HG03095 (cell line): ENCODE measurements at regions not wholly inside any gene's neighbourhood (a gene's known extent, or its start where the extent isn't known, plus 50 kb on each side); places are given as distances from the start of the nearest gene placed in this dataset.
"Not testable (repeated sequence)": the region's sequence is repeated elsewhere in the genome, so short reads cannot be mapped to it uniquely, and the experiment has no call there.

ENCODE experiments used
- ATAC-seq: cut with Tn5 transposase; IDR thresholded peaks from one replicate; pipeline ENCODE4 v1.9.1; 2021; ENCODE audit warnings: moderate library complexity; ENCODE audit not compliant: unreplicated experiment

GRCh38 chr6:170087421-170087780, 203.5 kb downstream of the DLL1 start:
- ATAC-seq: not testable (repeated sequence)

DNA sequence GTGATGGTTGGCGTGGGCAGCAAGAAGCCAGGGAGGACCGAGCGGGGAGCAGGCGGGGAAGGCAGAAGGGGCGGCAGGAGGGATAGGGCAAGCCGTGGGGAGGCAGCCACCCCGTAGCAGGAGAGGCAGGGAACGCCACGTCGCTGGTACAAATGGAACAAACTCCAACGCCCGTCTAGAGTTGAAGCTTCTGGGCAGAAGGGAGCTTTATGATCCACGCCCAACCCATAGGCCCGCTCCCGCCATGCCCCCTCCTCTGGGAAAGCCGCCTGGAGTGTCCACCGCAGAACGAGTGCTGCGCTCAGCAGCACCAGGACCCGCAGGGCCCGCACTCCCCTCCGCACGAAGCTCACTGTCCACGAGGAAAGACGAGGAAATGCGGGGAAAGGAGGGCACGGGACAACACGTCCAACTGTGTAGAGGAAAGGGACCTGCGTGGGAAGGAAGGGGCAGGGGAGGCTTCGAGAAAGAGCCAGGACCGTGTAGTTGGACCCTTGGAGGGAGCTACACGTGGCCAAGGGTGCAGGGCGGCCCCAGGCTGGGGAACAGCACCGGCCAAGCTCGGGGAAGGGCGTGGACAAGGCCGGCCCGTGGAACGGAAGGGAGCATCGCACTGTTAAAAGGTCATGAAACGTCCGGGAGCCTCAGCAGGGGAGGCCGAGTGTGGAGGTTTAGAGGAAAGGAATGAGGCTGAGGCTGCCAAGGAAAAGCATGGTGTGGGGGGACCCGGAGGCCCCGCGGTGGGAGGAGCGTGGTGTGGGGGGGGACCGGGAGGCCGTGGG, 204.0 kb downstream of the DLL1 start:
- no peak for ATAC-seq

- ATAC-seq: no peak
These were observed 205.1 kb downstream of the DLL1 start for GRCh38 chr6:170085475-170086401.

GRCh38 chr6:170084166-170084730, 206.6 kb downstream of the DLL1 start:
- no peak for ATAC-seq

DNA sequence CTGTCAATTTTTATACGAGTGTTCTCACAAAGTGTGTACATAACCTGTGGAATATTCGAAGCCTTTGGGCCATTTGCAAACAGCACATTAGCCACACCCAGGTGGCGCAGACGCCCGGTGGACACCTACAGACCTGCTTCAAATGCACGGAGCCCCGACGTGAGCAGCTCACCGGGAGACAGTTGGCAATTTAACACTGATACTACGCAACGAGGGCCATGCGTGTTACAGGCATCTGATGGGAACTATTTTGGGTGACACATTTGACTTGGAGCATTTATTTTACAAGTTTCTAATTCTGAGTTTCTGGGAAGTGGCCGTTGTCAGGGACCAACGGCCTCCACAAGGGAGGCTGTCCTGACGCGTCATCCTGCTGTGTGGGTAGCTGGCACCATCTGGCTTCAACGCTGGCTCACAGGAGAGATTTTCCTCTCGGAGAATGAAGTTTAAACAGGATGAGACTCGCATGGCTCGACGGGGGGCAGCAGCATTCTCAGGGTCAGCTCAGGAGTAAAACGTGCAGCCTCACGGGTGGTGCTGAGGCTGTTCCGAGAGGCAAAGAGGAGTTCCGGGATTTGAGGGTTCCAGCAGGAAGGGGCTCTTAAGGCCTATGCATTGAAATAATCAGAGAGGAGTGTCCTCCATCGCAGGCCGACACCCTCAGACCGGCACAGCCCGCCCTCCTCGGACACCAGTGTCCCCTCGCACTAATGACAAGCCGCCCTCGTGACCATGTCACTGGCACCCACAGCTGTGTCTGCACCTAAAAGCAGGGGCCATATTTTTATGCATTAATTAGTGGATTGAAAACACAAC, 207.4 kb downstream of the DLL1 start:
- no peak for ATAC-seq

GRCh38 chr6:170082531-170083187, 208.2 kb downstream of the DLL1 start:
- ATAC-seq: no peak

DNA sequence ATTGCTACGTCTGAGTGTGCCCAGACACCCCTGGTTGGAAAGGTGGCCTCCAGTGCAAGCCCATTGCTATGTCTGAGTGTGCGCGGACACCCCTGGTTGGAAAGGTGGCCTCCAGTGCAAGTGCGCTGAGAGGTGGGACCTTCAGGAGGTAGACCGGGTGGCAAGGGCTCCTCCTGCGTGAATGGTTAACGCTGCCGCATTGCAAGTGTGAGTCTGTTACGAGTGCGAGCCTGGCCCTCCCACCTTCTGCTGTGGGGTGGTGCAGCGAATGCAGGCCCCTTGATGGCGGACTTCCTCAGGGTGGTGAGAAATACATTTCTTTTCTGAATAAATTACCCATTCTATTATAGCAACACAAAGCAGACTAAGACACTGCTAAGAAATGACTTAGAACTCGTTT, 208.8 kb downstream of the DLL1 start:
- ATAC-seq: no peak

- ATAC-seq: no peak
These were observed 209.3 kb downstream of the DLL1 start for GRCh38 chr6:170081556-170081955.

DNA sequence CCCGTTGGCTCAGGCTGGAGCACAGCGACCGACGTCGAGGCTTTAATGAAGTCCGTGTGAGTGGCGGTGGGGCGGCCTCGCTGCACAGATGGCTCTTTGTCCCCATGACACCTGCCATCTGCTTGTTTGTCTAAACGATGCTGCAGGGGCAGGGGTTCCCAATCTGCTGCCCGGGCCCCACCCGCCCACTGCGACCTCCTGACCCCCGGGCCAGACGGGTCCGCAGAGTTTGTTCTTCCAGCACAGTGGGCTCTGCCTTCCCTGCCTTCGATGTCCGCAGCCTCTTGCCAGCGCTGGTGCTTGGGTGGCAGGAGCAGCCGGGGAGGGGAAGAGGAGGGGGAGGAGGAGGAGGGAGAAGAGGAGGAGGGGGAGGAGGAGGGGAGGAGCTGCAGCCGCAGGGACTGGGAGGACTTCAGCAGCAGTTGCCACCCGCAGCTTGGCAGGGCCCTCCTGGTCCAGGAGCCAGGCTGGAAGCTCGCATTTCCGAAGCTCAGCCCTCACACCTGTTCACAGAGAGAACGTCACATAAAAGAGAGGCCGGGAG, 210.0 kb downstream of the DLL1 start:
- no peak for ATAC-seq

- no peak for ATAC-seq
These were observed 210.6 kb downstream of the DLL1 start for GRCh38 chr6:170080169-170080827.

DNA sequence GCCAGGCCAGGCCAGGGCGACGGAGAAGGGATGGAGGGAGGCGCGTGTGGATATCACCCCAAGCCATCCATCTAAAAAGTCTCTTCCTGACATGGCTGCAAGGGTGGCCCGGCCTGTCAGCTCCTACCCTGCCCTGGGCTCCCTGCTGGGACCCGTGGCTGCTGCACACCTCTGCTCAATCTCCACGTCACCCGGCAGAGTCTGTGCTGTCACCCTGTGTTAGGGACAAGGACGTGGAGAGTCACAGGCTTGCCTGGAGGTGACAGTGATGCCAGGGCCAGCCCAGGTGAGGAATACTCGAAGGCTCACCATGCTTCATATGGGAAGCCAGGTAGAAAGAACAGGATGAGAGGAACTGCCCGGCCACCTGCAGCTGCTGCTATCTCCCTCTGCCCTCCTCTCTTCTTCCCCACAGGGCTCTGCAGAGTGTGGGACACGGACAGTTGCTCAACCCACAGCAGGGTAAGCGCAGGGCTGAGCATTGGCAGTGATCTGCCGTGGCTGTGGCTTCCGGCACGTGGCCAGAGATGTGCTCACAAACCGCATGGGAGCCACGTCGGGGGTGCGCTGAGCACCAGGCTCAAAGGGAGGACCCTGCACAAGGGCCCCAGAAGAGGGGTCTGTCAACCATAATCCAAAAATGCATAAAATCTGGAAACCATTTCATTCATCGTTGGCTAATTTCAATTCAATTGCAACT, 214.3 kb downstream of the DLL1 start:
- no peak for ATAC-seq

DNA sequence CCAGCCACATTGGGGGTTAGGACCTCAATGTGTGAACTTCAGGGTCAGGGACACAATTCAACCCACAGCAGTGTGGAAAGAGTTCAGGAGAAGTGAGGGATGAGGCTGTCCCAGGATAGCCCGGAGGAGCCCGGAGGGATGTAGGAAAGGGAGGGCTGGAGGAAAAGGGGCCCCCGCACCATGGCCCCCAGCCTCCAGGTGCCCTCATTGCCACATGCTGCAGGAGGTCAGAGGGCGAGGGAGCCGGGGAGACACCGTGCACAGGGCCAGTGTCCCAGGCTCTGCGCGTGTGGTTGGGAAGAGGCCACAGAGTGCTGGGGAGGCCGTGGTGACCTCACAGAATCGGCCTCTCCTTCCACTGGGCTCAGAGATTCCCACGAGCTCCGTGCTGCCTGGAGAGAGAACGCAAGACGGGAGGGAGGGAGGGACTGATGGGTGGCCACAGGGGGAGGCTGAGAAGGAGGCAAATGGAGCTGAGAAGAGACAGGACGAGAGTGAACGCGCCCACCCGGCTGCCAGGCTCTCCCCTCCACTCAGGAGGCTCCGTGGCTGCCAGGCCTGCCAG, 215.1 kb downstream of the DLL1 start:
- ATAC-seq: no peak

- no peak for ATAC-seq
These were observed 216.0 kb downstream of the DLL1 start for GRCh38 chr6:170074907-170075306.

DNA sequence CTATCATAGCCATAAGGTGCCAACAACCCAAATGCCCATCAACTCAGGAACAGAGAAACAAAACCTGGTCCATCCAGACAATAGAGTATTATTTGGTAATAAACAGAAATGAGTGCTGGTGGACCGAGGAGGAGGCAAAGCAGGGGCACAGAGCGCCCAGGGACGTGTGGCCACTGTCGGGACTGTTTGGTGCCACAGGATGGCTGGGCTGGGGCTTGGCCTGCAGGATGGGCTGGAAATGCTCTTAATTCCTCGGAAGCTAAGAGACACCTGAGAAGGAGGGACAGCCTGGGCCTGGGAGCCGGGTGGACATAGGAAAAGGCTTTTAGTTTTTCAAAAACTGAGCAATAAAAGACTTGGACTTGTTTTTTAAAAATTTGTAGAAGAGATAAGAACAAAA, 216.4 kb downstream of the DLL1 start:
- ATAC-seq: no peak

GRCh38 chr6:170073846-170074245, 217.0 kb downstream of the DLL1 start:
- no peak for ATAC-seq

- ATAC-seq: no peak
These were observed 218.6 kb downstream of the DLL1 start for GRCh38 chr6:170072246-170072645.

DNA sequence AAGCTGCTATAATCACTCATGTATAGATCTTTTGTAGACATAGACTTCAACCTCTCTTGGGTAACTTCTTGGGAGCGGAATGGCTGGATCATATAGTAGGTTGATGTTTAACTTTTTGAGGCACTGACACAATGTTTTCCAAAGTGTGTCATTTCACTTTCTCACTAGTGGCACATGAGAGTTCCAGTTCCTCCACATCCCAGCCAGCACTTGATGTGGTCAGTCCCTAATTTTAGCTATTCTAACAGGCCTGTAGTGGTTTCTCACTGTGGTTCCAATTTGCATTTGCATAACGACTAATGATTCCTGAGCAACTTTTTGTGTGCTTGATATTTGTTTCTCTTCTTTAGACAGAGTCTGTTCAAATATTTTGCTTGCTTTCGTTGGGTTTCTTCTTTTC, 221.3 kb downstream of the DLL1 start:
- no peak for ATAC-seq

GRCh38 chr6:170068496-170068895, 222.4 kb downstream of the DLL1 start:
- ATAC-seq: no peak

- ATAC-seq: no peak
These were observed 222.9 kb downstream of the DLL1 start for GRCh38 chr6:170067923-170068360.
